Calu3 (cell line): ENCODE measurements at regions not wholly inside any gene's neighbourhood (a gene's known extent, or its start where the extent isn't known, plus 50 kb on each side); places are given as distances from the start of the nearest gene placed in this dataset.

Source experiments
- BruUV-seq: library from RNA; stranded (reverse); fragments of 400-500 nt; replicated peaks from 2 replicates; lab custom pipeline; 2021; lab: Mats Ljungman, UMichigan
- CTCF ChIA-PET: fragments of 300-600 bp; sonication (Branson Sonifier 250); formaldehyde crosslinking; loops from one replicate; lab custom pipeline; 2022; ENCODE audit warnings: antibody characterized with exemption; lab: Charles Lee
- DNase-seq: peaks from one replicate; pipeline ENCODE4 v3.0.0; 2022
- H3K27ac Mint-ChIP-seq: one replicate; pipeline ENCODE4 v1.8.0; 2022; ENCODE audit warnings: mixed read lengths; ENCODE audit not compliant: unreplicated experiment
- H3K27me3 Mint-ChIP-seq: one replicate; pipeline ENCODE4 v1.8.0; 2022; ENCODE audit warnings: mixed read lengths; ENCODE audit not compliant: unreplicated experiment
- H3K36me3 Mint-ChIP-seq: one replicate; pipeline ENCODE4 v1.8.0; 2022; ENCODE audit warnings: mild to moderate bottlenecking, moderate library complexity, mixed read lengths; ENCODE audit not compliant: insufficient read depth, unreplicated experiment
- H3K4me1 Mint-ChIP-seq: one replicate; pipeline ENCODE4 v1.8.0; 2022; ENCODE audit warnings: mild to moderate bottlenecking, low read depth, mixed read lengths; ENCODE audit not compliant: unreplicated experiment
- H3K4me3 Mint-ChIP-seq: one replicate; pipeline ENCODE4 v1.8.0; 2022; ENCODE audit warnings: mild to moderate bottlenecking, low read depth, moderate library complexity, mixed read lengths; ENCODE audit not compliant: unreplicated experiment
- H3K9me3 Mint-ChIP-seq: one replicate; pipeline ENCODE4 v1.8.0; 2022; ENCODE audit warnings: low read depth, mixed read lengths; ENCODE audit not compliant: unreplicated experiment
- CTCF ChIP-seq: fragments of 200-600 bp; IDR thresholded peaks from one replicate; pipeline ENCODE4 v1.8.0; 2022; ENCODE audit warnings: antibody characterized with exemption; ENCODE audit not compliant: unreplicated experiment
- intact Hi-C: fragments of 100-400 bp; cut with micrococcal nuclease; formaldehyde crosslinking; loops from one replicate; pipeline ENCODE4 v1.10.0; 2022; ENCODE audit not compliant: unreplicated experiment

- no peaks in the 10 kb centered on the region for H3K4me1 Mint-ChIP-seq
- H3K9me3 Mint-ChIP-seq, result no peaks in the 10 kb centered on the region
- intact Hi-C loops, result no loop called here
- CTCF ChIA-PET, result no interaction called here
- no TSS peak for BruUV-seq
- no peak overlapping the region for H3K27ac Mint-ChIP-seq
- no peak for TF ChIP-seq CTCF
- H3K4me3 Mint-ChIP-seq, result no peak overlapping the region
- no peaks in the 10 kb centered on the region for H3K36me3 Mint-ChIP-seq
- DNase-seq, result no peak
- peaks cover 46% of the 10 kb centered on the region for H3K27me3 Mint-ChIP-seq
Measured at GRCh38 chr18:10247021-10247741, 207.3 kb upstream of the APCDD1 start.

GRCh38 chr18:10247742-10248082 is 206.7 kb upstream of the APCDD1 start:
- no peak for DNase-seq
- CTCF ChIA-PET, result no interaction called here
- H3K4me3 Mint-ChIP-seq, result no peak overlapping the region
- TF ChIP-seq CTCF, result no peak
- H3K9me3 Mint-ChIP-seq, result no peaks in the 10 kb centered on the region
- H3K27me3 Mint-ChIP-seq, result peaks cover 46% of the 10 kb centered on the region
- no peak overlapping the region for H3K27ac Mint-ChIP-seq
- intact Hi-C loops, result no loop called here
- no peaks in the 10 kb centered on the region for H3K4me1 Mint-ChIP-seq
- H3K36me3 Mint-ChIP-seq, result no peaks in the 10 kb centered on the region
- BruUV-seq, result no TSS peak

- no peak overlapping the region for H3K27ac Mint-ChIP-seq
- CTCF ChIA-PET, result no interaction called here
- no peak for DNase-seq
- no peaks in the 10 kb centered on the region for H3K9me3 Mint-ChIP-seq
- H3K27me3 Mint-ChIP-seq, result peaks cover 56% of the 10 kb centered on the region
- no peaks in the 10 kb centered on the region for H3K4me1 Mint-ChIP-seq
- no TSS peak for BruUV-seq
- intact Hi-C loops, result no loop called here
- no peak overlapping the region for H3K4me3 Mint-ChIP-seq
- TF ChIP-seq CTCF, result no peak
- H3K36me3 Mint-ChIP-seq, result no peaks in the 10 kb centered on the region
Measured at GRCh38 chr18:10248738-10249137, 205.7 kb upstream of the APCDD1 start.

GRCh38 chr18:10249270-10249669 is 205.2 kb upstream of the APCDD1 start:
- no TSS peak for BruUV-seq
- Mint-ChIP-seq H3K4me3 (no peak overlapping the region), H3K4me1 (no peaks in the 10 kb centered on the region), H3K9me3 (no peaks in the 10 kb centered on the region), H3K36me3 (no peaks in the 10 kb centered on the region), H3K27me3 (peaks cover 59% of the 10 kb centered on the region), H3K27ac (no peak overlapping the region)
- intact Hi-C loops, result no loop called here
- no peak for DNase-seq
- TF ChIP-seq CTCF, result no peak
- CTCF ChIA-PET, result no interaction called here
